ENCODE measurements at regions not wholly inside any gene's neighbourhood (a gene's known extent, or its start where the extent isn't known, plus 50 kb on each side); places are given as distances from the start of the nearest gene placed in this dataset.
"Not testable (repeated sequence)": the region's sequence is repeated elsewhere in the genome, so short reads cannot be mapped to it uniquely, and the experiment has no call there.

DNA sequence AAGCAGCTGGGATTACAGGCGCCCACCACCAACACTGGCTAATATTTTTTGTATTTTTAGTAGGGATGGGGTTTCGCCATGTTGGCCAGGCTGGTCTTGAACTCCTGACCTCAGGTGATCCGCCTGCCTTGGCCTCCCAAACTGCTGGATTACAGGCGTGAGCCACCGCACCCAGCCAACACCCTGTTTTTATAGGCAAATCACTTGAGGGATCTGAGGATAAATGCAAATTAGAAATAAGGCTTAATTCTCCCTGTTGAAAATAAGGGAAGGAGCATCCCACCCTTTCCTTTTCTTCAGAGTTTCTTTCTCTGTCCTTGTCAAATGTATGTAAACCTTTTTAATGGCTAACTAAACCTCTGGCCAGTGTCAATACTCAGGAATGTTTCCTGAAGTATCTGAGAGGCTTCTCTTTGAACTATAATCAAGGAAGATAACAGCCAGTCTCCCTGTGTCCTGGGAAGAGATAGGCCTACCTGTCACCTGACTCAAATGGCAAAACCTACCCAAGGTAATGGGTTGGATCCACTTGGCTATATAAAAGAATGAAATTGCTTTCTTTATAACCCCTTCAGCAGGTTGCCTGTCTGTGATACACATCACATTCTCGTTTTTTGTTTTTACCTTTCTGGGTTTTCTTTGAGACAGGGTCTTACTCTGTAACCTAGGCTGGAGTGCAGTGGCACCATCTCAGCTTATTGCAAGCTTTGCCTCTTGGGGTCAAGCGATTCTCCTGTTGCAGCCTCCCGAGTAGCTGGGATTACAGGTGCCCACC is 64.5 kb upstream of the TNFAIP3 start:
- DNase-seq (ENCODE audit: low read depth, low spot score): no peak

- DNase-seq (ENCODE audit: low read depth, low spot score): no peak
These were observed 62.4 kb upstream of the TNFAIP3 start for GRCh38 chr6:137804637-137805036.

DNA sequence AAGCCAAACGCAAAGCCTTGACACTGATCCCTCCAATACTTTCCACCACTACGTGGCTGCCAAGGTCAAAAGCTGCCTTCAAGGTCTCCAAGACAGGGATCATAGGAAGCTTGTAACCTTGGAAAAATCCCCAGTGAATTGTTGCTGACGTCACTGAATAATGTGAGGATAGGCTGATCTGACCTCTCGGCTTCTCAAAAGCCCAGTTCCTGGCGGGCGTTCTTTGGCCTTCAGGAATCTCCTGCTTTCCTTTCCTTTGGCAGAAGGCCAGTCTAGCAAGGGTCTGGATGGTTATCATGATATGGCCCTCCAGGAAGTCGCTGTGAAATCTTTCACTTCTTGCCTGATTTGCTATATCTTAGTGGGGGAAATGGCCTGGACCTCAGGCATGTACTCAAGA is 61.4 kb upstream of the TNFAIP3 start:
- DNase-seq (ENCODE audit: low read depth, low spot score): no peak

GRCh38 chr6:137806914-137807682 is 60.0 kb upstream of the TNFAIP3 start:
- DNase-seq (ENCODE audit: low read depth, low spot score): no peak

GRCh38 chr6:137808191-137808590 is 58.9 kb upstream of the TNFAIP3 start:
- no peak for DNase-seq (ENCODE audit: low read depth, low spot score)

DNA sequence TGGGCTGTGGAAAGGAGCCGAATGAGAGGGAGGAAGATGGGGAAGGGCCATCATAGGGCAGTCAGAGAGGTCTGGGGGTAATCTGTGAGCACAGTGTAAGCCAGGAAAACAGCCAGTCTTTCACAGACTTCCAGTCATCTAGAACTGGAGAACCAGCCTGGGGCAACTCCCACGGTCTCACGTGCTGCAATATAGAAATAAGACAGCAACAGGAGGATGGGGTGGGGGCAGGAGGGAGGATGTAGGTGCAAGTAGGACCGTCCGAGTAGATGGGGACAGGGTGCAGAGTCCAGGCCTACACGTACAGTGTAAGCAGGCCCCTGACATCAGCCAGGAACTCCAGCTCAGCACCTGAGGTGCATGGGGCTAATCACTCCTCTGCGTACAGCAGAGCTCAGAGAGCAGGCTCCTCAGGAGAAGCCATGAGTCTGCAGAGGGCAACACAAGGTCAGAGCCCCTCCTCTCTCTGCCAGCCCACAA is 58.2 kb upstream of the TNFAIP3 start:
- DNase-seq (ENCODE audit: low read depth, low spot score): no peak

- not testable (repeated sequence) for DNase-seq (ENCODE audit: low read depth, low spot score)
These were observed 57.0 kb upstream of the TNFAIP3 start for GRCh38 chr6:137809895-137810553.

GRCh38 chr6:137810554-137811120 is 56.4 kb upstream of the TNFAIP3 start:
- DNase-seq (ENCODE audit: low read depth, low spot score): no peak

DNA sequence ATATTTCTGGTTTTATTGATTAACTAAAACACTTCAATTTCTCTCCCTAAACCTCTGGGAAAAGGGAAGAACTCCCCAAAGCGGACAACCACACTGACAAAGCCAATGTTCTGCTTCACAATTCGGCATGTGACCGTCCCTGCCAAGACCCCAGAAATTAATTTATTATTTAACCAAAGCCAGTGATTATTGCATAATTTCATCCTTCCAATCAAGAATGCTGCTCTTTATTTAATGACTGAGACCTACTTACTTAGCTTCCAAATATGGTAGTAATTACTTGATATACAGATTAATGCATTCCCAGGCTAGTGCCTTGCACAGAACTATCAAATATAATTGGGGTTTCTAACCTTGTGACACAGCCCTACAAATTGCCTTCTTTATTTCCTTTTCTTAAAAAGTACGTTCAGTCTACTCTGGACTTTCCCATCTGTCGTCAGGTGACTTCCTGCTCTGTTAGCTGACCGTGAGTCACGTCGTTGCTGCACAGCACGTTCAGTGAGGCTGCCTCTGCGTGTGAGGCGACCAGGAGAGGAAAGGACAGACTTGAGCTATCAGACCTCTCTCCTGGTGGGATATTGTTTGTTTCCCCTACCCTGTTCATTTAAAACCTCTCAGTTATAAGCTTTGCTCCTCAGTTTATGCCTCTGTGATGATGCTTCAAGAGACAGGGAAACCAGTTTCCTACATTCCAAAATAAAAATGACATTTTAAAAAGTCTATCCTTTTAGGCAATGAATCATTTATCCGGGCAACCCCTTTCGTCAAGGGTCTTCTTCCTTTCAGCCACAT is 55.7 kb upstream of the TNFAIP3 start:
- DNase-seq (ENCODE audit: low read depth, low spot score): peak; percentile 57

DNA sequence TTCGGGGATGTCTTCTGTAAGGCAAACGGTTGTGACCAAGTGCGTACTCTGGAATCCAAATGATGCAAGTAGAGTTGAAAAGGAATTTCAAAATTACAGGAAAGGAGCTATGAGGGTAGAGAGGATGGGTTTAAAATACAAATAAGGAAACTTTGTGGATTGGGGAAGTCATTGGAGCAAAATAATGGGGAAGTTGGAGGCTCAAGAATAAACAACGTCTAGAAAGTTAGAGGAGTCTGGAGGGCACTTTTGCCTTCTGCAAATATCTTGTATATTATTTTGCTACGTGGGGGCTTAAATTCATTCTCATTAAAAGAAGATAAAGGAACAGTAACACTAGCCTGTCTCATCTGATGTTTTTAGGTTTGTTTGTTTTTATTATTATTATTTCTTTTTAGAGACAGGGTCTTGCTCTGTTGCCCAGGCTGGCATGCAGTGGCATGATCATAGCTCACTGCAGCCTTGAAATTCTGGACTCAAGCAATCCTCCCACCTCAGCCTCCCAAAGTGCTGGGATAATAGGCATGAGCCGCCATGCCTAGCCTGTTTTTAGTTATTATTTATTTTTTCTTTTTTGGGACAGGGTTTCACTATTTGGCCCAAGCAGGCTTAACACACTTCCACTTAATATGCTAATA is 55.0 kb upstream of the TNFAIP3 start:
- no peak for DNase-seq (ENCODE audit: low read depth, low spot score)

DNA sequence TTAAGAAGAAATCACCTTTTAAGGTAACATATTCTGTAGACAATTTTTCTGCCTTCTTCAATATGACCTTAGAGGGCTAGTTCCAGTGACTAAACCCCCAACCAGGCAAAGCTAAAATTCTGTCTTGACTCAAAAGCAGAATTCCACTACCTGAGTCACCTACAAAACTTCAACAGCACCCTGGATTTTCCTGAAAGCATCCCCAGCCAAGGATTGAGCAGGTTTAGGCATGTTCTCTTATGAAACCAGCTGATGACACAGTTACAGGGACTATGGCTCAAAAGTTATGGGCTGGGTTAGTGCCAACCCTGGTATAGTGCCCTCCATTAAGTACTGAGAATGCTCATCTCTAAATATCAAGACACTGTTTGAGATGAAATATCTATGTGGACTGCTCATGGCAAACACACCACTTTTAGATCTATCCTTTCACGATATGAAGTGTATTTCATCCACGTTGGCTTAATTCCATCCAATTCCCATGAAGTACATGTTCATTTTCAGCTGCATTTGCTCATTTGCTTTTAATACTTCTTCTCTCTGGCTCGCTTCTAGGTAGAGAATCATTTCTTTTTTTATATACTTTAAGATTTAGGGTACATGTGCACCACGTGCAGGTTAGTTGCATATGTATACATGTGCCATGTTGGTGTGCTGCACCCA is 53.6 kb upstream of the TNFAIP3 start:
- DNase-seq (ENCODE audit: low read depth, low spot score): no peak

GRCh38 chr6:137814030-137814429 is 53.0 kb upstream of the TNFAIP3 start:
- DNase-seq (ENCODE audit: low read depth, low spot score): not testable (repeated sequence)

DNA sequence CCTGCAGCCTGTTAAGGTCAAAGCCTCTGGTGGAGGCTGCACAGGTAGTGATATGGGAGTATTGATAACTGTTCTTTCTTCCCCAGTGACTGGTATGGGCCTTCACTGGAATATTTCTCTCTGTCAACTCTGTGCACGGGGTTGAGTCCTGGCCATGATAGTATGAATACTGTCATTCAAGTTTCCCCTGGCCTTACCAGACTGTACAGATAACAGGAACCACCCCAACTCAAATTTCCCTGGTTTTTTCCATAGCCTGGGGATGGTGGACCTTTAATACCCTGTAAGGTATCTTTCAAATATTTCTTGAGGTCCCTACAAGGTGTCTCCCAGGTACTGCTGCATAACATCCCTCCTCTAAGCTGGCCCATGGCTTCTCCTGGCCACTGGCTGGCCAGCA is 51.4 kb upstream of the TNFAIP3 start:
- no peak for DNase-seq (ENCODE audit: low read depth, low spot score)

- no peak for DNase-seq (ENCODE audit: low read depth, low spot score)
These were observed 50.9 kb upstream of the TNFAIP3 start for GRCh38 chr6:137816133-137816579.

GRCh38 chr6:137816688-137817618 is 50.1 kb upstream of the TNFAIP3 start:
- no peak for DNase-seq (ENCODE audit: low read depth, low spot score)
